Stomach (tissue), 4 donors: ENCODE measurements at regions not wholly inside any gene's neighbourhood (a gene's known extent, or its start where the extent isn't known, plus 50 kb on each side); places are given as distances from the start of the nearest gene placed in this dataset.

Experiments used
- POLR2A ChIP-seq, 4 donors: fragments of 450-650 bp; IDR thresholded peaks; one replicate each; pipeline ENCODE4 v1.6.1; 2016; ENCODE audit warnings: antibody characterized with exemption in 4 of 4, control low read depth in 2 of 4, mild to moderate bottlenecking in 1 of 4, moderate library complexity in 1 of 4
- TF ChIP-seq, protein P1 (sequence below), 7 experiments: fragments of 450-650 bp in 4 of 7; fragments of 200-600 bp in 3 of 7; sonication (generic) in 3 of 7; IDR thresholded peaks; one replicate each; pipeline ENCODE4 v1.5.1; 2016 to 2019; ENCODE audit warnings: antibody characterized with exemption in 7 of 7, control low read depth in 2 of 7, mild to moderate bottlenecking in 1 of 7

DNA sequence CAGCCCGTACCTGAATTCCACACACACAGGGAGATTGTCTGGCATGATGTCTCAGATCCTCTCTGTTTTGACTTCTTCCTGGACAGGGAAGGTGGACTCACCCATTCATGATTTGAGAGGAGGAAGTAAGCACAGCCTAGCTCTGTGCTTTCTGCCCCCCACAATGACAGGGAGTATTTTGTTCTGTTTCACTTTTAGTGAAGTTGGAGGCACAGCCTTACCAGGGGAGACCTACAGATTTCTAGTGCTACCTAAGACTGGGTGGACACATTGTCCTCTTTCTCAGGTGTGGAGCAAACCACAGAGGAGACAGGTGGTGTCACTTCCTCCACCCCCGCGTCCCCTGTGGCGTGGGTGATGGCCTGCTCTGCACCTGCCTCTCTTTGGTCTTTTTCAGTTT, 408.6 kb upstream of the PFKP start:
- TF ChIP-seq, protein P1, sequence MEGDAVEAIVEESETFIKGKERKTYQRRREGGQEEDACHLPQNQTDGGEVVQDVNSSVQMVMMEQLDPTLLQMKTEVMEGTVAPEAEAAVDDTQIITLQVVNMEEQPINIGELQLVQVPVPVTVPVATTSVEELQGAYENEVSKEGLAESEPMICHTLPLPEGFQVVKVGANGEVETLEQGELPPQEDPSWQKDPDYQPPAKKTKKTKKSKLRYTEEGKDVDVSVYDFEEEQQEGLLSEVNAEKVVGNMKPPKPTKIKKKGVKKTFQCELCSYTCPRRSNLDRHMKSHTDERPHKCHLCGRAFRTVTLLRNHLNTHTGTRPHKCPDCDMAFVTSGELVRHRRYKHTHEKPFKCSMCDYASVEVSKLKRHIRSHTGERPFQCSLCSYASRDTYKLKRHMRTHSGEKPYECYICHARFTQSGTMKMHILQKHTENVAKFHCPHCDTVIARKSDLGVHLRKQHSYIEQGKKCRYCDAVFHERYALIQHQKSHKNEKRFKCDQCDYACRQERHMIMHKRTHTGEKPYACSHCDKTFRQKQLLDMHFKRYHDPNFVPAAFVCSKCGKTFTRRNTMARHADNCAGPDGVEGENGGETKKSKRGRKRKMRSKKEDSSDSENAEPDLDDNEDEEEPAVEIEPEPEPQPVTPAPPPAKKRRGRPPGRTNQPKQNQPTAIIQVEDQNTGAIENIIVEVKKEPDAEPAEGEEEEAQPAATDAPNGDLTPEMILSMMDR (IDR thresholded peaks at IDR 0.05), result no peak
- TF ChIP-seq POLR2A (IDR thresholded peaks at IDR 0.05), result no peak
